ENCODE measurements at regions not wholly inside any gene's neighbourhood (a gene's known extent, or its start where the extent isn't known, plus 50 kb on each side); places are given as distances from the start of the nearest gene placed in this dataset.
"Not testable (repeated sequence)": the region's sequence is repeated elsewhere in the genome, so short reads cannot be mapped to it uniquely, and the experiment has no call there.

DNA sequence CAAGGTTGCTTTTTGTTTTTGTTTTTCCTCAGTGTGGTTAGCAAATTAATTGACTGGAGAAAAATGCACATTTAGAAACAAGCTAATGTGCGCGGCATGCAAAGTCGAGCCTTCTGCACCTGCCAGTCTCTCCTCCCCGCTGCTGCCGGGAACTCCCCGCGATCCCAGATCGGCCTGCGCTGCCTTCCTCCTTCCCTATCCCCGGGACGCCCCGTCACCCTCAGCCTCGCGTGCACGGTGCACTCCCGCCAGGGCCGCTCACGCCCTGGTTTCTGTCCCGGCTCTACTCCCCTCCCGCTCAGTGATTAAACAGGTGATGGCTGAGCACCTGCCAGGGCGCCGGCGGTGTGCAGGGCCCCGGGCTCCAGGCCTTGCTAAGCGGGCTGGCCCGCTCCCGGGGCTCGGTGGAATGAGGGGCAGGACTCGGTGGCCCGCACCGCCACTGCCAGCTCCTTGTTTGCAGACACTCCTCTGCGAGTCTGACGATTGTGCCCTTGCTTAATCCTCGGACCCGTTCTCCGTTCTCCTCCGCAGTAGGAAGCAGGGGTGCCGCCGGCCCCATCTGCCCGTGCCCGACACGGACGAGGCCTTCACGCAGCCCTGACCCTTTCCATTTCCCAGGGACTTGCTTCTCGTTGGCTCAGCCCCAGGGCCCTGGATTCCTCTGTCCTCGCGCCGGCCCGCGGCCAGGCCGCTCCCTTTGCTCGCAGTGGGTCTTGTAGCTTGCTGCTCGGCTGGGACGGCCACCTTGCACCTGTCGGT is 143.4 kb downstream of the TRIML1 start:
- DNase-seq (ENCODE audit: low read depth in 3 of 3, low spot score in 2 of 3) = peak in 2 of 3 donors; percentile 21 to 41

- no peak for DNase-seq (ENCODE audit: low read depth in 3 of 3, low spot score in 2 of 3)
These were observed 148.1 kb downstream of the TRIML1 start for GRCh38 chr4:188287169-188287894.

DNA sequence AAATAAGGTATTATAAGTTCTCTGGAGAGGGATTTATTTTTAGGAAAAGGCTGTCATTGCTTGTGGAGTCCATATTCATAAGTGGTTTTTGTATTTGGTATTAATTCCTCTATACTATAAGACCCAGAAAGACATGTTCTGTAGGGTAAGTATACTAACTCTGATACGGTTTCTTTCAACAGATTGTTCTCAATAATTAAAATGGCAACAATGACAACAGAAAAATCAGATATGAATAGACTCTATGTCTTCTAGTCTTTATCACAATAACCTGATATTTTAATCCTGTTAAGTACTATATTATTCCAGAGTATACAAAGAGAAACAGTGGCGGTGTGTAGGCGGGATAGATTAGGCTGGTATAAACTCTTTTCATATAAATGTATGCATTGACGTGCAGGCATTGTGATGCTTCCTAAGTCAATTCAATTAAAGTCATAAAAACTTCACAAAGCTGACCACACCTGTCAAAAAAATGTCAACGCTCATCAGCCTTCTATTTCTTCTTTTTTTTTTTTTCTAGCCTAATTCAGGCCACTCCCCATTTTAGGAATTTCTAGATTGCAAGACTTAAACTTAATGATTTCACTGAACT is 150.4 kb downstream of the TRIML1 start:
- DNase-seq (ENCODE audit: low read depth in 3 of 3, low spot score in 2 of 3) = no peak

DNA sequence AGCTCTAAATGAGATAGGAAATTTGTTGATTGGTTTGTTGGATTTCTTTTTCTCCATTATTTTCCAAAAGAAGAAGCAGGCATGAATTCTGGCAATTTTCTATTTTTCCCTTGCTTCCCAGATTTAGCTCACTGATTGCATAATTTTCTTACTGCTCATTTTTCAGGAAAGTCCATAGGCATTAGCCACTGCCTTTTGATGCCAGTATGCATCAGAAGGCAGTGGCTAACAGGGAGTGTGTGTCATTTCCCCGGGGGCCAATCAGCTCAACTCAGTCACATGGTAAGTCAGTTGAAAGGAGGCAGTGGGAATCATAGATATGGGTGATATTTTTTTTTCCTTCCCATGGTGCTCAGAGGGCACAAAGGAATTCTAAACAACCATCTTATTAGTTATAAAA is 156.7 kb downstream of the TRIML1 start:
- DNase-seq (ENCODE audit: low read depth in 3 of 3, low spot score in 2 of 3) = no peak

DNA sequence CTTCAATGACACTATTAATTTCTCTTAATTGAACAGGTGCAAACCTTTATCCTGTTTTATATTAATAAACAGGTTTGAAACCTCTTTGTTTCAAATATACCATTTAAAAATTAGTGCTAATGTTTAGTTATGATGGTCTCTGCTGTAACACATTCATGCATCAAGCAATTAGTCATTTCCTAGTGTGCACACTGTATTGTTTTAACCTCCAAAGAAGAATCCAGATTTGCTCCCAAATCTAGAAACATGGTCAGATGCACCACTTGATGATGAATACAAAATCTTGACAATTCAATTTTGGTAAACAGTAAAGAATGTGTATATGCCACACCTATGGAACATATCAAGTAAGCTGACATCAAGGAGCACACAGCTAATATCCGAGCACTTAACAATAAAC is 157.1 kb downstream of the TRIML1 start:
- DNase-seq (ENCODE audit: low read depth in 3 of 3, low spot score in 2 of 3) = no peak

DNA sequence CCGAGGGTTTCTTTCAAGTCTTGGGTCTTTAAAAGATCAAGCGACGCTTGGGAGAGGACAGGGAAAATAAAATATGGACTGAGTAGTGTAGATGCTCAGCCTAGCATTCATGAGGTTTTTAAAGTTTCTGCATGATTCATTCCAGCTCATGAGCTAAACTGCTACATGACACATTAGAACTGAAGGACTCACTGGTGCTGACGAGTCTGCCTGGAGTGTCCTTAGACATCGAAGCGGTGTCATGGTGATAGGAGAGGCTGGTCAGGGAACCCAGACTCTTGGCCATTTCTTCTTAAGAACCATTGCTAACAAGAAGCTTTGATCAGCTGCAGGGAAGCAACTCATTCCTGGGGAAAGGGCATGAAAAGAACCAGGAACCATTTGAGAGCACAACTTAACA is 158.6 kb downstream of the TRIML1 start:
- DNase-seq (ENCODE audit: low read depth in 3 of 3, low spot score in 2 of 3) = no peak

- no peak for DNase-seq (ENCODE audit: low read depth in 3 of 3, low spot score in 2 of 3)
These were observed 159.9 kb downstream of the TRIML1 start for GRCh38 chr4:188299161-188299560.

DNA sequence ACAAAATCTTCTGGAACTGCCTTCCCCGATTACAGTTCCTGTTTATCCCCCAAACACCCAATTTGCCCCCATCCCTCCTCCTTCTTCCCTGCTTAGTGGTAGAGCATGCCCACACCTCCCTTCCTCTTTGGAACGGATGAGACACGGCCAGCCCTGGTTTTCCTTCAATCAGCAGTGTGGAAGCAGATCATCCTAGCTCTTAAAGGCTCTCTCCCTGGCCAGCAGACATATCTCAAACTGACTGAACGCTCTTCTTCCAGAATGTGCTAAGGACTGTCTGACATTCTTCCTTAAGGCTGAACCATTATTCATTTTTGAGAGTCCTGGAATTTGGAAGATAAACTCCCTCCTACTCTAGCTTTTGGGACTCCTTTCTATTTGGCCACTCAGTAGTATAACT is 161.1 kb downstream of the TRIML1 start:
- DNase-seq (ENCODE audit: low read depth in 3 of 3, low spot score in 2 of 3) = no peak

GRCh38 chr4:188305690-188306089 is 166.4 kb downstream of the TRIML1 start:
- no peak for DNase-seq (ENCODE audit: low read depth in 3 of 3, low spot score in 2 of 3)

DNA sequence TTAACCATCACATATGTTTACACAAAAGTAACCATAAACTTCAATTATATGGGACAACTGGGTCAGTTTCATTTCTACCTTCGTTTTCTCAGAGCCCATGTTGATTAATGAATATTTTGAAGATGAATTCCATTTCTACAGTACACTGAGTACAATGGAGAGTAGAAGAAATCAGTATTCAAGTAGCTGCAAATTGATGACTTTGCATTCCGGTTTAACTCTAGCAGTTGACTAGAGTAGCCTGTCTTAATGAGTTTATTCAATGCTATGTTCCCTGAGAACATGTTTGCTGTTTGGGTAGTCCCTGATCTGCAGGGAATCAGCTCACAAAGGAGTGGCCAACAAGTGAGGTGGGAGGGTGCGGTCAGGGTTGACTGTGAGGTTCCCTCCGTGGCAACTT is 168.3 kb downstream of the TRIML1 start:
- no peak for DNase-seq (ENCODE audit: low read depth in 3 of 3, low spot score in 2 of 3)

- DNase-seq (ENCODE audit: low read depth in 3 of 3, low spot score in 2 of 3) = no peak
These were observed 168.9 kb downstream of the TRIML1 start for GRCh38 chr4:188308142-188308541.

DNA sequence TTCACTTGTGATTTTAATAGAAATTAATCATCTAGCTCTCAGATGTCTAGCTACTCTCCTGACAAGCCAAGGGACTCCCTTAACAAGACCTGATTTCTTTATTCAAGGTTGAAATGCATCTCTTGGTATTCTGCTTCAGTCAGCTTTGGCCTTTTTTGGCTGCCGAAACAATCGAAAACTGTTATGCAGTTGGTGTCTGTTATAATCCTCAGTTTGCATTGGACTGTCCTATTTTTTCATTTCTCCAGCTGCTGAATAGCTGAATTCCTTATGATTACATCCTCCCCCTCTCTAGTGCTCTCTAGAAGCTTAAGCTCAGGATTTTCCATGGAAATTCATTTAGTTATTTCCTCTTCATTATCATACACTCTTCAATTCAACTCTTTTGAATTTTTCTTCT is 177.2 kb downstream of the TRIML1 start:
- no peak for DNase-seq (ENCODE audit: low read depth in 3 of 3, low spot score in 2 of 3)

DNA sequence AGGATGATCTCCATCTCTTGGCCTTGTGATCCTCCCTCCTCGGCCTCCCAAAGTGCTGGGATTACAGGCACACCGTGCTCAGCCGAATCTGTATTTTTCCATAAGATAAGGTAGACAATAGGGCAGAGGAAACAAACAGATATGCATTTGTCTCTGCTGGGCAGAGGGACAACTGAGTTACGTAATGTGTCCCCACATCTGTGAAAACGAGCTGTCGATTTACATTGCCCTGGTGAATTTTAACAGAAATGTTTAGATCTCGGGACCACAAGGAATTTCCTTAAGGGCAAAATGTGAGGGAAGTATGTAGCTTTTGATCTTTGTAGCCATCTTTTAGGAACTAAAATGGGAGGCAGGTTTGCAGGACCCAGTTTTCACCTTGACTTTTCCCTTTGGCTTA is 189.7 kb downstream of the TRIML1 start:
- DNase-seq (ENCODE audit: low read depth in 3 of 3, low spot score in 2 of 3) = no peak

DNA sequence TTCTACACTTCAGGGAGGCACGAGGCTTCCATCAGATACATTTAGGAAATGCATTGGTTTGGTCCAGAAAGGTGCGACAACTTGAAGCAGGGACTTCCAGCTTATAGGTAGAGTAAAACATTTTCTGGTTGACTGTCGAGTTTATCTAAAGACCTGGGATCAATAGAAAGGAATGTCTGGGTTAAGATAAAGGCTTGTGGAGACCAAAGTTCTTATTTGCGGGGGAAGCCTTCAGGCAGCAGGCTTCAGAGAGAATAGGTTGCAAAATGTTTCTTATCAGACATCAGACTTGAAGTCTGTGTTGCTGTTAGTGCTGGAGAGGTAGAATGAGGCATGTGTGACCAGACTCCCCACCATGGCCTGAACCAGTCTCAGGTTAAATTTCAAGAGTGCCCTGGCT is 190.3 kb downstream of the TRIML1 start:
- no peak for DNase-seq (ENCODE audit: low read depth in 3 of 3, low spot score in 2 of 3)

GRCh38 chr4:188332265-188332664 is 193.0 kb downstream of the TRIML1 start:
- DNase-seq (ENCODE audit: low read depth in 3 of 3, low spot score in 2 of 3) = no peak

DNA sequence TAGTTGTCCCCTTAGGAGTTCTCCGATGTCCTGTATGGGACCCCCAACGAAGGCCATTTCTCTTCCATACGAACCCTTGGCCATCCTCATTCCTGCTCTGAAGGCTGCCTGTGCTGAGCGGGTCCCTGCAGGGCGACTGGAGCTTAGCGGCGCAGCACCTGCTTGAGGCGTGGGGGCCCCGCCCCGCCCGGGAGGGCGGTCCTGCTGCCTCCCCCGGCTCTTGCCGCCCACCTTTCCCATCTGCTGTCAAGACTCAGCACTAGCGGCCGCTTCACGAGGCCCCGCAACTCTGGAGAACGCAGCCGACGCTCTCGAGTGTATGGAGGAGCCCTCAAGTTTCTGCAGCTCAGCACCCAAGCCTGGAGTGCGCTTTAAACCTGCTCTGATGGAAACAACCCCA is 197.7 kb downstream of the TRIML1 start:
- DNase-seq (ENCODE audit: low read depth in 3 of 3, low spot score in 2 of 3) = no peak

DNA sequence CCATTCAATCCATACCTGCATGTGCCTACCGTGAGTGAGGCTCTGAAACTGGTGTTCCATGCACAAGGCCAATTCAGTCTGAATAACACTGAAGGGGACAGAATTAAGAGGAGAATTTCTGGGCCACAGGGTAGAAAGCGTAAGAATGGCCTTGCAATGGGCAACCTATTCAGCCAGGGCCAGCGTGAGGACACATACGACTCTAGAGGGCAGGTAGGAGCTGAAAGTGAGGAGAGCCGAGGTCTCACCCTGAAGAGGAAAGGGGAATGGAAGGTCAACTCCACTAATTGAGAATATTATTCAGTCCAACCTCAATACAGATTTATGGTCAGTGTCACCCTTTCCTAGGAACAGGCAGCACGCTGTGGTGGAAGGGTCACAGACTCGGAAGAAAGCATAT is 202.2 kb downstream of the TRIML1 start:
- no peak for DNase-seq (ENCODE audit: low read depth in 3 of 3, low spot score in 2 of 3)

- no peak for DNase-seq (ENCODE audit: low read depth in 3 of 3, low spot score in 2 of 3)
These were observed 207.0 kb downstream of the TRIML1 start for GRCh38 chr4:188346171-188346809.

DNA sequence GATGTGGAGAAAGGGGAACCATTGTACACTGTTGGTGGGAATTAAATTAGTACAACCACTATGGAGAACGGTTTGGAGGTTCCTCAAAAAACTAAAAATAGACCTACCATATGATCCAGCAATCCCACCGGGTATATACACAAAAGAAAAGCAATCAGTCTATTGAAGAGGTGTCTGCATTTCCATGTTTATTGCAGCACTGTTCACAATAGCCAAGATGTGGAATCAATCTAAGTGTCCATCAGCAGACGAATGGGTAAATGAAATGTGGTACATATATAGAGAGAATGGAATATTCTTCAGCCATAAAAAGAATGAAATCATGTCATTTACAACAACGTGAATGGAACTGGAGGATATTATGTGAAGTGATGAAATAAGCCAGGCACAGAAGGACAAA is 208.1 kb downstream of the TRIML1 start:
- no peak for DNase-seq (ENCODE audit: low read depth in 3 of 3, low spot score in 2 of 3)

- not testable (repeated sequence) for DNase-seq (ENCODE audit: low read depth in 3 of 3, low spot score in 2 of 3)
These were observed 210.3 kb downstream of the TRIML1 start for GRCh38 chr4:188349569-188349968.

DNA sequence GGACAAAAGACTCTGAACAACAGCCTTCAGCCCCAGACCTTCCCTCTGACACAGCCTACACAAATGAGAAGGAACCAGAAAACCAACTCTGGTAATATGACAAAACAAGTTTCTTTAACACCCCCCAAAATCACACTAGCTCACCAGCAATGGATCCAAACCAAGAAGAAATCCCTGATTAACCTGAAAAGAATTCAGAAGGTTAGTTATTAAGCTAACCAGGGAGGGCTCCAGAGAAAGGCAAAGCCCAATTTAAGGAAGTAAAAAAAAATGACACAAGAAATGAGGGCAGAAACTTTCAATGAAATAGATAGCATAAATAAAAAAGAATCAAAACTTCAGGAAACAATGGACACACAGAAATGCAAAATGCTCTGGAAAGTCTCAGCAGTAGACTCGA is 224.0 kb downstream of the TRIML1 start:
- DNase-seq (ENCODE audit: low read depth in 3 of 3, low spot score in 2 of 3) = no peak

DNA sequence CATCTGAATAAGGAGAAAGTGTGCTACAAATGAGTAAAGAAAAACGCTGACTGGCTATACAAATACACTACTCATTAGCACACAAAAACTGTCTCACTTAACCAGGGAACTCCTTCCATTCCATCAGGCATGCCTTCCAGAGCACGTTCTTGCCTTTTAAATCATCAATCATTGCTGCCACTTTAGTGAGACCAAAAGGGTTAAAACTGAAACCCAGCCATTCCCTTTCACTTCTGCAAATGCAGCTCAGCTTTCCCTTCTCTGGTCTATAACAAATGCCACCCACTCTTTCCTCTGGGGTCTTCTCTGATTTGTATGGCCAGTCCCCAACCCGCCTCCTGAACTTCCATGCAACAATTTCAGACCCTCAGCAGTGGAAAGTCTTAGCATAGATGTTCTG is 231.5 kb downstream of the TRIML1 start:
- no peak for DNase-seq (ENCODE audit: low read depth in 3 of 3, low spot score in 2 of 3)
